ENCODE measurements at regions not wholly inside any gene's neighbourhood (a gene's known extent, or its start where the extent isn't known, plus 50 kb on each side); places are given as distances from the start of the nearest gene placed in this dataset.

DNA sequence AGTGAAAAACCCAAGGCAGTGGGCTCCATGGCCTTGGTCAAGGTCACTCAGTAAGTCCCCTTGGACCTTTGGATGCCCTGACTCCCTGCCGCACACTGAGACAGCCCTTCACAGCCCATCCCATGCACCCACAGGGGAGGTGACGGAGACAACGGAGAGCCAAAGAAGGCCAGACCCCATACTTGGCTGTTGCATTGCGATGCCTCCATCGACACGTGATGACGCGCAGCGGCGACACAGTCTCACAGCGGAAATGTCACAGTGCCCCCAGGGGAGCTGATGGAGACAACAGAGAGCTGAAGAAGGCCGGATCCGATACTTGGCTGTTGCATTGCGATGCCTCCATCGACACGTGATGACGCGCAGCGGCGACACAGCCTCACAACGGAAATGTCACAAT, 282.4 kb downstream of the TEX29 start:
- H3K36me3 ChIP-seq: no peaks in the 10 kb centered on the region
- DNase-seq (no peak), ATAC-seq (no peak)
- no peaks in the 10 kb centered on the region for H3K9me3 ChIP-seq
- TF ChIP-seq, protein P1, sequence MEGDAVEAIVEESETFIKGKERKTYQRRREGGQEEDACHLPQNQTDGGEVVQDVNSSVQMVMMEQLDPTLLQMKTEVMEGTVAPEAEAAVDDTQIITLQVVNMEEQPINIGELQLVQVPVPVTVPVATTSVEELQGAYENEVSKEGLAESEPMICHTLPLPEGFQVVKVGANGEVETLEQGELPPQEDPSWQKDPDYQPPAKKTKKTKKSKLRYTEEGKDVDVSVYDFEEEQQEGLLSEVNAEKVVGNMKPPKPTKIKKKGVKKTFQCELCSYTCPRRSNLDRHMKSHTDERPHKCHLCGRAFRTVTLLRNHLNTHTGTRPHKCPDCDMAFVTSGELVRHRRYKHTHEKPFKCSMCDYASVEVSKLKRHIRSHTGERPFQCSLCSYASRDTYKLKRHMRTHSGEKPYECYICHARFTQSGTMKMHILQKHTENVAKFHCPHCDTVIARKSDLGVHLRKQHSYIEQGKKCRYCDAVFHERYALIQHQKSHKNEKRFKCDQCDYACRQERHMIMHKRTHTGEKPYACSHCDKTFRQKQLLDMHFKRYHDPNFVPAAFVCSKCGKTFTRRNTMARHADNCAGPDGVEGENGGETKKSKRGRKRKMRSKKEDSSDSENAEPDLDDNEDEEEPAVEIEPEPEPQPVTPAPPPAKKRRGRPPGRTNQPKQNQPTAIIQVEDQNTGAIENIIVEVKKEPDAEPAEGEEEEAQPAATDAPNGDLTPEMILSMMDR (IDR thresholded peaks at IDR 0.05): no peak
- no peak overlapping the region for H3K4me3 ChIP-seq
- peaks cover 3% of the 10 kb centered on the region for H3K27me3 ChIP-seq (ENCODE audit: low read depth)
- H3K4me1 ChIP-seq: no peaks in the 10 kb centered on the region
- no peak overlapping the region for H3K27ac ChIP-seq
- intact Hi-C loops (cut with DNase I): no loop called here

DNA sequence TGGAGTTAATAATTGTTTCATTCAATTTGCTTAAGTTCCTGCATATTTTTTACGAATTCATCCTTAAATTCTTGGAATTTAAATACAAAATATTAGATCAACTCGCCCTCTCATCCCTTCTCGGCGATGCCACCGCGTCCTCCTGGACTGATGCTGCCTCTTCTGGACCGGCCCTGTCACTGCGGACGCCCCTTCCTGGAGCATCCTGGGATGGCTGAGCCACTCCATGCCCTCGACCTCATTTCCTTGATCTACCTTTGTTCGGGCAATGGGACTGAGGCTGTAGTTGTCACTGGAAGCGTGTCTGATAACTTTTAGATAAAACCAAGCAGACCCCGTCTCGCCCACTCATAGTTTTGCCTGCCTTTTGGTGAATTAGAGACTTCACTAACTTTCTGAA, 283.7 kb downstream of the TEX29 start:
- no peaks in the 10 kb centered on the region for H3K9me3 ChIP-seq
- no peak for ATAC-seq
- no peak for DNase-seq
- no peak overlapping the region for H3K4me3 ChIP-seq
- H3K36me3 ChIP-seq: no peaks in the 10 kb centered on the region
- peaks cover 6% of the 10 kb centered on the region for H3K27me3 ChIP-seq (ENCODE audit: low read depth)
- no peak overlapping the region for H3K27ac ChIP-seq
- intact Hi-C loops (cut with DNase I): no loop called here
- TF ChIP-seq, protein P1 (IDR thresholded peaks at IDR 0.05): no peak
- H3K4me1 ChIP-seq: no peaks in the 10 kb centered on the region

DNA sequence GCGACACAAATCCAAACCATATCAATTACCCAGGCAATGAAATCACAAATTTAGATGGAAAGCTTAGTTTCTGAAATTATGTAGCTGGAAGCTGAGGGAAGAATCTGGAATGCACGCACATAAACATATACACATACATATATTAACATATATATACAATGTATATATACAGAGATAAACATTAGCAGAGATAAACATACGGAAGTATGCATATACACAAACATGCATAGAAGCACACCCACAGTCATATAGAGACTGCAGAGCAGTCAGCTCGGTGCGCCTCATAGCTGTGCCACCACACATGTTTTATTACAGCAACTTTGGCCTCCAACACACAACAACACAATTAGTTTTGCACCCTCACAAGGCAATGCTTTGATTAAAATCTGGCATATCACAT, 288.1 kb downstream of the TEX29 start:
- Histone ChIP-seq H3K4me1 (no peaks in the 10 kb centered on the region), H3K4me3 (no peak overlapping the region), H3K27me3 (ENCODE audit: low read depth) (peaks cover 14% of the 10 kb centered on the region), H3K27ac (no peak overlapping the region), H3K9me3 (no peaks in the 10 kb centered on the region), H3K36me3 (no peaks in the 10 kb centered on the region)
- DNase-seq (no peak), ATAC-seq (no peak)
- intact Hi-C loops (cut with DNase I): no loop called here
- TF ChIP-seq, protein P1 (IDR thresholded peaks at IDR 0.05): no peak

DNA sequence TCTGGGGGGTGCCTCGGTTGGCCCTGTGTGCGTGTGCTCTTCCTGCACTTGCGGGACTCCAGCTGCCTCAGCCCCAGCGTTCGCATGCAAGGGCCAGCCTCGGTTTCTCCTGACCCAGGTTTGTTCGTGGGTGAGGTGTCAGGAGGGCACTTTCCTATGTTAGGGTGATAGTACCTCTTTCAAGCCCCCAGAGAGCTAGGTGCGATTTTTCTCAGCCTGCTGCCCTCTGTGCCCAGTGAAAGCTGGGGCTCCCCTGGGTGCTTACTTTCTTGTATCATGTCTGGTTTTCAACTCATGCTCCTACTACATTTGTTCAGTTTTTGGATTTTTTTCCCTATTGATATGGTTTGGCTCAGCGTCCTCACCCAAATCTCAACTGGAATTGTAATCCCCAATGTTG, 289.2 kb downstream of the TEX29 start:
- Histone ChIP-seq H3K4me3 (no peak overlapping the region), H3K9me3 (no peaks in the 10 kb centered on the region), H3K36me3 (no peaks in the 10 kb centered on the region), H3K27me3 (ENCODE audit: low read depth) (peaks cover 19% of the 10 kb centered on the region), H3K27ac (no peak overlapping the region), H3K4me1 (no peaks in the 10 kb centered on the region)
- TF ChIP-seq, protein P1 (IDR thresholded peaks at IDR 0.05): no peak
- intact Hi-C loops (cut with DNase I): no loop called here
- ATAC-seq: no peak
- DNase-seq: no peak

DNA sequence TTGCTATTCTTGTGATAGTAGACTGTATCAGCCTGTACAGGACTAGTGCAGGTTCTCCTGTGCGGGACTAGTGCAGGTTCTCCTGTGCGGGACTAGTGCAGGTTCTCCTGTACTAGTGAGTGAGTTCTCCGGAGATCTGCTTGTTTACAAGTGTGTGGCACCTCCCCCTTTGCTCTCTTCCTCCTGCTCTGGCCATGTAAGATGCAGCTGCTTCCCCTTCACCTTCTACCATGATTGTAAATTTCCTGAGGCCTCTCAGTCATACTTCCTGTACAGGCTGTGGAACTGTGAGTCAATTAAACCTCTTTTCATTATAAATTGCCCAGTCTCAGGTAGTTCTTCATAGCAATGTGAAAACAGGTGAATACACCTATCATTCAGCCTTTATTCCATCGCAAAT, 289.6 kb downstream of the TEX29 start:
- no peak for DNase-seq
- intact Hi-C loops (cut with DNase I): no loop called here
- Histone ChIP-seq H3K27ac (no peak overlapping the region), H3K36me3 (no peaks in the 10 kb centered on the region), H3K4me3 (no peak overlapping the region), H3K9me3 (no peaks in the 10 kb centered on the region), H3K27me3 (ENCODE audit: low read depth) (peaks cover 19% of the 10 kb centered on the region), H3K4me1 (no peaks in the 10 kb centered on the region)
- no peak for ATAC-seq
- TF ChIP-seq, protein P1 (IDR thresholded peaks at IDR 0.05): no peak

DNA sequence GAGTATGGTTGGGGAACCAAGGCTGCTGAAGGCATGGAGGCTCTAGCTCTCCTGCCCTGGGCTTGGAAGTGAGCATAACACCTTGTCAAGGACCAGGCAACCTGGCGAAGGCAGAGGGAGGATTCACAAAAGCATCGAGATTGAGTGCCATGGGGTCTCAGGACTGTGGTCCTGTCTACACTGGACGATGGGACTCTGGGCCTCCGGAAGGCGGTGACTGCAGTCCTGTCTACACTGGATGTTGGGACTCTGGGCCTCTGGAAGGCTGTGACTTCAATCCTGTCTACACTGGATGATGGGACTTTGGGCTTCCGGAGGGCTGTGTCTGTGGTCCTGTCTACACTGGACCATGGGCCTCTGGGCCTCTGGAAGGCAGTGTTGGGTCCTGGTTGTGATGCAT, 290.4 kb downstream of the TEX29 start:
- intact Hi-C loops (cut with DNase I): no loop called here
- Histone ChIP-seq H3K27me3 (ENCODE audit: low read depth) (peaks cover 23% of the 10 kb centered on the region), H3K36me3 (no peaks in the 10 kb centered on the region), H3K27ac (no peak overlapping the region), H3K4me3 (no peak overlapping the region), H3K4me1 (no peaks in the 10 kb centered on the region), H3K9me3 (no peaks in the 10 kb centered on the region)
- DNase-seq (no peak), ATAC-seq (peak in 1 of 2 donors; percentile 17)
- TF ChIP-seq, protein P1 (IDR thresholded peaks at IDR 0.05): no peak
